Urothelium cell line (cell line): ENCODE measurements at regions not wholly inside any gene's neighbourhood (a gene's known extent, or its start where the extent isn't known, plus 50 kb on each side); places are given as distances from the start of the nearest gene placed in this dataset.
A peak's percentile ranks its signal among the peaks of the same experiment; 100 is the strongest.

Experiments
- DNase-seq: peaks from one replicate; pipeline ENCODE4 v3.0.0; 2011; ENCODE audit warnings: low spot score, mixed read lengths
- FAIRE-seq: peaks from 2 replicates; lab custom pipeline; 2011; peaks lifted over from hg19 to GRCh38; lab: Jason Lieb, UNC

- FAIRE-seq, result no peak
- no peak for DNase-seq
Measured at GRCh38 chr13:61700181-61700580, 284.5 kb upstream of the PCDH20 start.

GRCh38 chr13:61696676-61697075 is 281.0 kb upstream of the PCDH20 start:
- no peak for DNase-seq

GRCh38 chr13:61695147-61695546 is 279.5 kb upstream of the PCDH20 start:
- DNase-seq (no peak), FAIRE-seq (no peak)

More at GRCh38 chr13:61696676-61697075, 281.0 kb upstream of the PCDH20 start:
- no peak for FAIRE-seq

GRCh38 chr13:61692691-61693090 is 277.0 kb upstream of the PCDH20 start:
- DNase-seq (no peak), FAIRE-seq (no peak)

- DNase-seq, result no peak
- no peak for FAIRE-seq
Measured at GRCh38 chr13:61685682-61686012, 270.0 kb upstream of the PCDH20 start.

- no peak for DNase-seq
Measured at GRCh38 chr13:61684976-61685681, 269.5 kb upstream of the PCDH20 start.

GRCh38 chr13:61672756-61673155 is 257.1 kb upstream of the PCDH20 start:
- DNase-seq (no peak), FAIRE-seq (no peak)

More at GRCh38 chr13:61684976-61685681, 269.5 kb upstream of the PCDH20 start:
- FAIRE-seq, result no peak

GRCh38 chr13:61670384-61671161 is 254.9 kb upstream of the PCDH20 start:
- DNase-seq (no peak), FAIRE-seq (no peak)

- peak; percentile 8 for DNase-seq
- no peak for FAIRE-seq
Measured at GRCh38 chr13:61664801-61665705, 249.4 kb upstream of the PCDH20 start.

- no peak for DNase-seq
- FAIRE-seq, result no peak
Measured at GRCh38 chr13:61654481-61654880, 238.8 kb upstream of the PCDH20 start.

- FAIRE-seq (no peak), DNase-seq (no peak)
Measured at GRCh38 chr13:61648547-61648946, 232.9 kb upstream of the PCDH20 start.

GRCh38 chr13:61612192-61612591 is 196.5 kb upstream of the PCDH20 start:
- no peak for DNase-seq
- FAIRE-seq, result no peak

GRCh38 chr13:61608138-61608537 is 192.5 kb upstream of the PCDH20 start:
- no peak for FAIRE-seq
- DNase-seq, result no peak

- DNase-seq (no peak), FAIRE-seq (no peak)
Measured at GRCh38 chr13:61600360-61601033, 184.8 kb upstream of the PCDH20 start.

GRCh38 chr13:61592489-61592888 is 176.8 kb upstream of the PCDH20 start:
- FAIRE-seq (no peak), DNase-seq (no peak)

- DNase-seq, result no peak
- no peak for FAIRE-seq
Measured at GRCh38 chr13:61575973-61576372, 160.3 kb upstream of the PCDH20 start.

GRCh38 chr13:61563645-61564044 is 148.0 kb upstream of the PCDH20 start:
- no peak for DNase-seq

GRCh38 chr13:61546911-61547310 is 131.3 kb upstream of the PCDH20 start:
- FAIRE-seq (no peak), DNase-seq (no peak)

More at GRCh38 chr13:61563645-61564044, 148.0 kb upstream of the PCDH20 start:
- no peak for FAIRE-seq

GRCh38 chr13:61546413-61546812 is 130.8 kb upstream of the PCDH20 start:
- no peak for DNase-seq
- no peak for FAIRE-seq

- FAIRE-seq, result no peak
- no peak for DNase-seq
Measured at GRCh38 chr13:61536433-61536832, 120.8 kb upstream of the PCDH20 start.
